HCT116 (cell line): ENCODE measurements at regions not wholly inside any gene's neighbourhood (a gene's known extent, or its start where the extent isn't known, plus 50 kb on each side); places are given as distances from the start of the nearest gene placed in this dataset.
A peak's percentile ranks its signal among the peaks of the same experiment; 100 is the strongest.

Source experiments
- ATAC-seq: fragments of 200-7000 bp; cut with Tn5 transposase; 2 replicates; pipeline ENCODE4 v1.9.1; 2020; ENCODE audit warnings: mild to moderate bottlenecking, moderate library complexity
- BruUV-seq: library from RNA; stranded (reverse); fragments of 400-500 nt; replicated peaks from 2 replicates; lab custom pipeline; 2021; lab: Mats Ljungman, UMichigan
- CTCF ChIA-PET: fragments of 300-600 bp; sonication (Branson Sonifier 250); formaldehyde crosslinking; loops from one replicate; lab custom pipeline; 2021; ENCODE audit warnings: antibody characterized with exemption; lab: Charles Lee
- POLR2A ChIA-PET: fragments of 300-600, 350-600 bp; sonication (Branson Sonifier 250); formaldehyde crosslinking; loops from one replicate; lab custom pipeline; 2021; ENCODE audit warnings: antibody characterized with exemption; lab: Charles Lee
- RAD21 ChIA-PET, 2 experiments: fragments of 300-600 bp; sonication (Branson Sonifier 250); formaldehyde crosslinking; loops; one replicate each; lab custom pipeline; 2023; ENCODE audit warnings: low total read pairs in 2 of 2; ENCODE audit not compliant: uncharacterized antibody in 2 of 2, unreplicated experiment in 2 of 2, low non-redundant PET in 1 of 2; lab: Charles Lee
- DNase-seq: peaks from one replicate; pipeline ENCODE4 v3.0.0-alpha.2; 2010; ENCODE audit warnings: low read depth, low spot score
- H2AFZ ChIP-seq: fragments of 200-600 bp; shearing (Covaris generic), sonication (generic); 2 replicates; pipeline ENCODE4 v1.6.1; 2017; ENCODE audit warnings: low read depth, mixed run types, mixed read lengths, antibody characterized with exemption, low read length; ENCODE audit not compliant: poor library complexity, severe bottlenecking
- H3K27ac ChIP-seq: 2 replicates; pipeline ENCODE4 v1.5.1; 2012; ENCODE audit warnings: low read depth, low read length
- H3K27me3 ChIP-seq: fragments of 200-600 bp; sonication (generic); 2 replicates; pipeline ENCODE4 v1.6.1; 2016; ENCODE audit warnings: mixed run types, low read length, mixed read lengths; ENCODE audit not compliant: insufficient read depth
- H3K36me3 ChIP-seq, 2 experiments: fragments of 200-500 bp in 1 of 2; fragments of 200-600 bp in 1 of 2; sonication (Bioruptor generic) in 1 of 2; sonication (generic) in 1 of 2; 2 replicates each; pipeline versions ENCODE4 v1.5.1 to v1.6.1; 2014 to 2016; ENCODE audit warnings: low read length in 2 of 2, inconsistent platforms in 1 of 2, mixed read lengths in 1 of 2, mixed run types in 1 of 2; ENCODE audit not compliant: insufficient read depth in 2 of 2, control insufficient read depth in 1 of 2
- H3K4me1 ChIP-seq, 2 experiments: fragments of 200-600 bp in 1 of 2; sonication (generic) in 1 of 2; 2 replicates each; pipeline versions ENCODE4 v1.5.1 to v1.6.1; 2012 to 2017; ENCODE audit warnings: low read length in 2 of 2, inconsistent platforms in 1 of 2, mild to moderate bottlenecking in 1 of 2, mixed read lengths in 1 of 2, mixed run types in 1 of 2, moderate library complexity in 1 of 2; ENCODE audit not compliant: insufficient read depth in 2 of 2, control insufficient read depth in 1 of 2
- H3K4me2 ChIP-seq: fragments of 200-600 bp; sonication (generic); 2 replicates; pipeline ENCODE4 v1.6.1; 2017; ENCODE audit warnings: mixed run types, low read length, mixed read lengths
- H3K4me3 ChIP-seq, 2 experiments: fragments of 200-600 bp in 1 of 2; sonication (generic) in 1 of 2; replicated peaks in 1 of 2; 2 replicates each; pipeline ENCODE4 v1.5.1; 2011 to 2016; ENCODE audit warnings: low read length in 2 of 2, control low read depth in 1 of 2, low read depth in 1 of 2, mild to moderate bottlenecking in 1 of 2, mixed read lengths in 1 of 2, mixed run types in 1 of 2
- H3K79me2 ChIP-seq: fragments of 200-600 bp; sonication (generic); 2 replicates; pipeline ENCODE4 v1.6.1; 2017; ENCODE audit warnings: mild to moderate bottlenecking, mixed run types, low read length, moderate library complexity, mixed read lengths; ENCODE audit not compliant: insufficient read depth
- H3K9ac ChIP-seq: fragments of 200-600 bp; sonication (generic); 2 replicates; pipeline ENCODE4 v1.6.1; 2016; ENCODE audit warnings: low read length, mixed read lengths
- H3K9me2 ChIP-seq: fragments of 200-600 bp; sonication (generic), shearing (Covaris generic); 2 replicates; pipeline ENCODE4 v1.6.1; 2017; ENCODE audit warnings: mixed run types, mild to moderate bottlenecking, moderate library complexity; ENCODE audit not compliant: insufficient read depth
- H3K9me3 ChIP-seq, 2 experiments: fragments of 200-500 bp in 1 of 2; fragments of 200-600 bp in 1 of 2; sonication (Bioruptor generic) in 1 of 2; sonication (generic) in 1 of 2; 2 replicates each; pipeline ENCODE4 v1.6.1; 2014 to 2017; ENCODE audit warnings: low read length in 2 of 2, mixed read lengths in 2 of 2, inconsistent platforms in 1 of 2, low read depth in 1 of 2, mild to moderate bottlenecking in 1 of 2, mixed run types in 1 of 2, moderate library complexity in 1 of 2; ENCODE audit not compliant: control insufficient read depth in 1 of 2, insufficient read depth in 1 of 2
- H4K20me1 ChIP-seq: fragments of 200-600 bp; sonication (generic), shearing (Covaris generic); 2 replicates; pipeline ENCODE4 v1.6.1; 2017; ENCODE audit warnings: mixed run types, mild to moderate bottlenecking, moderate library complexity; ENCODE audit not compliant: insufficient read depth
- CBX3 ChIP-seq: IDR thresholded peaks from 2 replicates; pipeline ENCODE4 v1.6.1; 2012; ENCODE audit warnings: low read depth
- CTCF ChIP-seq, 3 experiments: fragments of 200-600 bp in 1 of 3; sonication (generic) in 1 of 3; IDR thresholded peaks in 2 of 3; conservative IDR thresholded peaks in 1 of 3; 2 replicates each; pipeline ENCODE4 v1.5.1; 2012 to 2017; ENCODE audit warnings: low read depth in 2 of 3, low read length in 2 of 3, antibody characterized with exemption in 1 of 3, borderline replicate concordance in 1 of 3, control low read depth in 1 of 3, mild to moderate bottlenecking in 1 of 3, mixed read lengths in 1 of 3, mixed run types in 1 of 3, moderate library complexity in 1 of 3; ENCODE audit not compliant: insufficient read depth in 1 of 3
- EGR1 ChIP-seq: IDR thresholded peaks from 2 replicates; pipeline ENCODE4 v1.6.1; 2012; ENCODE audit warnings: low read depth
- ELF1 ChIP-seq: IDR thresholded peaks from 2 replicates; pipeline ENCODE4 v1.6.1; 2012; ENCODE audit warnings: low read depth, borderline replicate concordance
- EZH2 ChIP-seq: fragments of 200-600 bp; sonication (generic); IDR thresholded peaks from 2 replicates; pipeline ENCODE4 v1.6.1; 2017; ENCODE audit warnings: antibody characterized with exemption, mixed run types
- POLR2A ChIP-seq: IDR thresholded peaks from 2 replicates; pipeline ENCODE4 v1.7.0; 2011; ENCODE audit warnings: borderline replicate concordance; ENCODE audit not compliant: insufficient read depth, insufficient read length; ENCODE audit errors: extremely low read depth
- POLR2AphosphoS5 ChIP-seq: IDR thresholded peaks from 2 replicates; pipeline ENCODE4 v1.6.1; 2011; ENCODE audit warnings: mild to moderate bottlenecking, low read depth, low read length, moderate library complexity
- SP1 ChIP-seq: IDR thresholded peaks from 2 replicates; pipeline ENCODE4 v1.6.1; 2012; ENCODE audit warnings: low read depth
- SRF ChIP-seq: IDR thresholded peaks from 2 replicates; pipeline ENCODE4 v1.6.1; 2012; ENCODE audit warnings: low read depth
- TCF7L2 ChIP-seq: IDR thresholded peaks from 2 replicates; pipeline ENCODE4 v1.7.0; 2011; ENCODE audit warnings: borderline replicate concordance, inconsistent platforms; ENCODE audit not compliant: insufficient read depth, insufficient read length; ENCODE audit errors: extremely low read depth
- ZNF274 ChIP-seq: fragments of 200-500 bp; sonication (Bioruptor generic); IDR thresholded peaks from 2 replicates; pipeline ENCODE4 v1.6.1; 2014; ENCODE audit warnings: mild to moderate bottlenecking, low read depth, low read length, inconsistent platforms
- intact Hi-C: fragments of 100-400 bp; cut with micrococcal nuclease; formaldehyde crosslinking; loops from 2 replicates; pipeline ENCODE4 v1.10.0; 2022

GRCh38 chr6:140463312-140463710 lies 1088.9 kb upstream of the CITED2 start:
- RAD21 ChIA-PET = no interaction called here
- no peak for TF ChIP-seq EGR1
- TF ChIP-seq SP1 = no peak
- no peak for TF ChIP-seq ZNF274
- no peak for TF ChIP-seq CBX3
- no peak for TF ChIP-seq CTCF (IDR thresholded peaks at IDR 0.05 in 2 of 3, conservative IDR thresholded peaks at IDR 0.05 in 1 of 3; ENCODE audit: borderline replicate concordance in 1 of 3, insufficient read depth in 1 of 3, low read depth in 2 of 3, low read length in 2 of 3)
- no peak for TF ChIP-seq EZH2
- no peak for TF ChIP-seq POLR2AphosphoS5
- TF ChIP-seq TCF7L2 = no peak
- TF ChIP-seq ELF1 = no peak
- TF ChIP-seq POLR2A = no peak
- no peak for TF ChIP-seq SRF
- ATAC-seq (no peak), DNase-seq (no peak)
- intact Hi-C loops = loop anchor here (10.0 kb wide), 1 partner anchor 431 kb away; no protein-coding TSS in a partner anchor
- no TSS peak for BruUV-seq
- Histone ChIP-seq H3K79me2 (no peaks in the 10 kb centered on the region), H3K4me1 (peaks cover 14 to 17% of the 10 kb centered on the region in 2 experiments; a peak in 3 of 4 replicates), H4K20me1 (no peaks in the 10 kb centered on the region), H3K9me3 (peaks cover 3 to 5% of the 10 kb centered on the region in 2 experiments; a peak in 2 of 4 replicates), H3K27me3 (no peaks in the 10 kb centered on the region), H3K4me2 (peak overlapping the region; percentile 44), H2AFZ (peak overlapping the region; percentile 70), H3K4me3 (no peak overlapping the region), H3K9ac (no peak overlapping the region), H3K36me3 (no peaks in the 10 kb centered on the region), H3K27ac (peak overlapping the region; percentile 59), H3K9me2 (no peaks in the 10 kb centered on the region)
- CTCF ChIA-PET = no interaction called here
- POLR2A ChIA-PET = no interaction called here
